ENCODE measurements at regions not wholly inside any gene's neighbourhood (a gene's known extent, or its start where the extent isn't known, plus 50 kb on each side); places are given as distances from the start of the nearest gene placed in this dataset. TPM values are rescaled to one million over a fixed set of nuclear protein-coding genes. Genes with fewer than 3 reads are reported as not detected.

- TF ChIP-seq, protein P1, sequence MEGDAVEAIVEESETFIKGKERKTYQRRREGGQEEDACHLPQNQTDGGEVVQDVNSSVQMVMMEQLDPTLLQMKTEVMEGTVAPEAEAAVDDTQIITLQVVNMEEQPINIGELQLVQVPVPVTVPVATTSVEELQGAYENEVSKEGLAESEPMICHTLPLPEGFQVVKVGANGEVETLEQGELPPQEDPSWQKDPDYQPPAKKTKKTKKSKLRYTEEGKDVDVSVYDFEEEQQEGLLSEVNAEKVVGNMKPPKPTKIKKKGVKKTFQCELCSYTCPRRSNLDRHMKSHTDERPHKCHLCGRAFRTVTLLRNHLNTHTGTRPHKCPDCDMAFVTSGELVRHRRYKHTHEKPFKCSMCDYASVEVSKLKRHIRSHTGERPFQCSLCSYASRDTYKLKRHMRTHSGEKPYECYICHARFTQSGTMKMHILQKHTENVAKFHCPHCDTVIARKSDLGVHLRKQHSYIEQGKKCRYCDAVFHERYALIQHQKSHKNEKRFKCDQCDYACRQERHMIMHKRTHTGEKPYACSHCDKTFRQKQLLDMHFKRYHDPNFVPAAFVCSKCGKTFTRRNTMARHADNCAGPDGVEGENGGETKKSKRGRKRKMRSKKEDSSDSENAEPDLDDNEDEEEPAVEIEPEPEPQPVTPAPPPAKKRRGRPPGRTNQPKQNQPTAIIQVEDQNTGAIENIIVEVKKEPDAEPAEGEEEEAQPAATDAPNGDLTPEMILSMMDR (conservative IDR thresholded peaks at IDR 0.05; ENCODE audit: low read depth in 2 of 2), result no peak
- no peak for TF ChIP-seq CREB1 (CRISPR knock-in tag; IDR thresholded peaks at IDR 0.05; ENCODE audit: low read depth)
- TF ChIP-seq JUNB (IDR thresholded peaks at IDR 0.05; ENCODE audit: unreplicated experiment), result no peak
- TF ChIP-seq EZH2 (IDR thresholded peaks at IDR 0.05; ENCODE audit: low read depth, unreplicated experiment), result no peak
- no peak for TF ChIP-seq ZNF114 (CRISPR knock-in tag; IDR thresholded peaks at IDR 0.05)
- no peak for TF ChIP-seq ZNF331 (CRISPR knock-in tag; IDR thresholded peaks at IDR 0.05; ENCODE audit: low read depth)
- TF ChIP-seq REST (IDR thresholded peaks at IDR 0.05; ENCODE audit: unreplicated experiment), result no peak
- TF ChIP-seq POLR2AphosphoS5 (IDR thresholded peaks at IDR 0.05; ENCODE audit: low read depth), result no peak
- H3K27ac Mint-ChIP-seq, result no peak overlapping the region
Measured at GRCh38 chr11:115555336-115556090, 51.3 kb upstream of the CADM1 start.

More at GRCh38 chr11:115555336-115556090, 51.3 kb upstream of the CADM1 start:
- H3K36me3 Mint-ChIP-seq (ENCODE audit: low read depth), result no peaks in the 10 kb centered on the region; the same call in 2 of the 3 replicates
- Histone ChIP-seq H3K79me2 (replicated peaks; ENCODE audit: insufficient read depth) (no peaks in the 10 kb centered on the region), H4K20me1 (replicated peaks; ENCODE audit: insufficient read depth) (no peaks in the 10 kb centered on the region), H3F3A (replicated peaks; ENCODE audit: low read depth) (no peaks in the 10 kb centered on the region), H3K4me1 (ENCODE audit: insufficient read depth) (no peaks in the 10 kb centered on the region; the same call in 1 of the 2 replicates), H3K4me2 (no peak overlapping the region), H2AFZ (no peak overlapping the region), H3K27ac (ENCODE audit: low read depth) (no peak overlapping the region), H3K4me3 (no peak overlapping the region), H3K9me2 (ENCODE audit: insufficient read depth) (0 out of 2 replicates have a peak, but pooled peaks cover 2% of the 10 kb centered on the region), H3K36me3 (ENCODE audit: insufficient read depth) (no peaks in the 10 kb centered on the region), H3K27me3 (ENCODE audit: insufficient read depth) (no peaks in the 10 kb centered on the region)
- ATAC-seq (no peak), DNase-seq (ENCODE audit: low spot score) (no peak)
- H3K9me3 Mint-ChIP-seq, result peaks cover 2% of the 10 kb centered on the region; the same call in 2 of the 3 replicates
- H3K27me3 Mint-ChIP-seq (ENCODE audit: insufficient read depth, low read depth, poor library complexity), result no peaks in the 10 kb centered on the region
- no peak overlapping the region for H3K4me3 Mint-ChIP-seq
- peaks cover 9% of the 10 kb centered on the region for H3K4me1 Mint-ChIP-seq

Small RNAs in the stretch of these regions (small RNA-seq; reads per million reads assigned to genes)
- gene AP000770.2 (ENCODE audit: low replicate concordance) (not detected), gene RF01210 (ENCODE audit: low replicate concordance) (not detected), gene RPL12P46 (ENCODE audit: low replicate concordance) (not detected)
